CD4-positive, CD25-positive, alpha-beta regulatory T cell (primary cell): ENCODE measurements at regions not wholly inside any gene's neighbourhood (a gene's known extent, or its start where the extent isn't known, plus 50 kb on each side); places are given as distances from the start of the nearest gene placed in this dataset.
A peak's percentile ranks its signal among the peaks of the same experiment; 100 is the strongest.

ENCODE experiments used
- ATAC-seq, 2 donors: fragments of 150-1000 bp; cut with Tn5 transposase; one replicate each; pipeline ENCODE4 v1.10.0; 2021; ENCODE audit warnings: low read depth in 2 of 2, moderate number of reproducible peaks in 2 of 2, moderate library complexity in 1 of 2
- DNase-seq, 3 donors: peaks; one replicate each; pipeline versions ENCODE4 v3.0.0 to v3.0.0-alpha.2; 2012 to 2022; ENCODE audit warnings: mixed read lengths in 1 of 3
- H3K27ac ChIP-seq: one replicate; pipeline ENCODE4 v1.7.0; 2013; ENCODE audit warnings: mild to moderate bottlenecking, low read length; ENCODE audit not compliant: insufficient read depth, poor library complexity, severe bottlenecking
- H3K27me3 ChIP-seq: one replicate; pipeline ENCODE4 v1.7.0; 2013; ENCODE audit warnings: low read length; ENCODE audit not compliant: control insufficient read depth, insufficient read depth
- H3K36me3 ChIP-seq: one replicate; pipeline ENCODE4 v1.7.0; 2013; ENCODE audit warnings: mild to moderate bottlenecking, low read length, moderate library complexity; ENCODE audit not compliant: control insufficient read depth, insufficient read depth
- H3K4me1 ChIP-seq: 2 replicates; pipeline ENCODE4 v1.7.0; 2013; ENCODE audit warnings: mild to moderate bottlenecking, low read length; ENCODE audit not compliant: insufficient read depth, control insufficient read depth, poor library complexity, severe bottlenecking
- H3K4me3 ChIP-seq: one replicate; pipeline ENCODE4 v1.7.0; 2013; ENCODE audit warnings: low read depth, mild to moderate bottlenecking, low read length, moderate library complexity
- H3K9me3 ChIP-seq, 2 experiments: 1 replicate in 1 of 2; 2 replicates in 1 of 2; pipeline ENCODE4 v1.7.0; 2013; ENCODE audit warnings: low read length in 2 of 2, mild to moderate bottlenecking in 1 of 2, moderate library complexity in 1 of 2; ENCODE audit not compliant: control insufficient read depth in 2 of 2
- H3K27ac Mint-ChIP-seq, 3 donors: one replicate each; pipeline ENCODE4 v1.8.0; 2020 to 2022; ENCODE audit warnings: mild to moderate bottlenecking in 3 of 3, mixed read lengths in 3 of 3, moderate library complexity in 2 of 3
- H3K27me3 Mint-ChIP-seq: one replicate; pipeline ENCODE4 v1.8.0; 2022; ENCODE audit warnings: mild to moderate bottlenecking, mixed read lengths
- H3K36me3 Mint-ChIP-seq: one replicate; pipeline ENCODE4 v1.8.0; 2020; ENCODE audit warnings: mixed read lengths
- H3K4me1 Mint-ChIP-seq, 4 donors: one replicate each; pipeline ENCODE4 v1.8.0; 2020 to 2022; ENCODE audit warnings: mixed read lengths in 4 of 4, mild to moderate bottlenecking in 1 of 4
- H3K4me3 Mint-ChIP-seq, 4 donors: one replicate each; pipeline ENCODE4 v1.8.0; 2020 to 2022; ENCODE audit warnings: mild to moderate bottlenecking in 4 of 4, mixed read lengths in 4 of 4, moderate library complexity in 3 of 4
- H3K9me3 Mint-ChIP-seq, 7 donors: one replicate each; pipeline ENCODE4 v1.8.0; 2020 to 2022; ENCODE audit warnings: mixed read lengths in 7 of 7, mild to moderate bottlenecking in 3 of 7, moderate library complexity in 2 of 7

DNA sequence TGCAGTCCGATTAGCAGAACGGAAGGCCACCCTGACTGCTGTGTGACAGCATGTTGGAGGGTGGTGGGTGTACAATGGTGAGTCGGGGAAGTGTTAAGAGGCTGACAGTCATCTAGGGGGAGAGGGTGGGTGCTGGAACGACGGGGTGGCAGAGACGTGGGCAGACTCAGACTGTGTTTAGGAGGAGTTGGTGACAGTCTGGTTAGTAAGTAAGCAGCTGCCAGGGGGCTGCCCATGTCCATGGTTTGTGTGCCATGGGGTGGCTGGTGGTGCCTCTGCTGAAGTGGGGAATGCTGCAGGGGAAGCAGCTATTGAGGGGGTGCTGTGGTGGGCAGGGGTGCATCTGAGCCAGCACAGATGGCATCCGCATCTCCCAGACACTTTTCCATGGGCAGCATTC, 51.3 kb upstream of the BOD1 start:
- no peak for ATAC-seq
- H3K4me1 ChIP-seq: no peaks in the 10 kb centered on the region

DNA sequence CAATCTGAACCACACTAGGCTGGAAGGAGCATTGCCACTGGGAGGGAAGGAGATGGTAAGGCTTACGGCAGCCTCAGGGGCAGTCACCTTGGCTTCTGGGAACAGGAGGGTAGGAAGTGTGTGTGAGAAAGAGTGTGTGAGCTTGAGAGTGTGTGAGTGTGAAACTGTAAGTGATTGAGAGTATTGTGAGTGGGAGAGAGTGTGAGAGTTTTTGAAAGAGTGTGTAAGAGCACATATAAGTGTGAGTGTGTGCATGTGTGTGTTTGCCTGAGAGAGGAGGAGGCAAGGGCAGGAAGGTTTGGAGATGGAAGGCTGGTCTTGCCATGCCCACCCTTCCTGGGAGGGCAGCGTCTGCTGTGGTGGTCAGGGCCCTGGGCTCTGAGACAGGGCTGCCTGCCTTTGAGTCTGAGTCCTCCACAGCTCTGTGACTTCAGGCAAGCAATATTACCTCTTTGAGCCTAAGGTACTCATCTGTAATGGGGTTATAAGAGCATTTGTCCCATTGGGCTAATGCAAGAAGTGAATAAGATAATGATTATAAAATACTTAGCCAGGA, 51.9 kb upstream of the BOD1 start:
- Histone ChIP-seq H3K4me1 (no peaks in the 10 kb centered on the region), H3K36me3 (no peaks in the 10 kb centered on the region), H3K4me3 (no peak overlapping the region), H3K27ac (no peak overlapping the region), H3K27me3 (no peaks in the 10 kb centered on the region), H3K9me3 (no peaks in the 10 kb centered on the region)
- Mint-ChIP-seq H3K4me3 (no peak overlapping the region), H3K27me3 (peaks cover 7% of the 10 kb centered on the region), H3K36me3 (no peaks in the 10 kb centered on the region), H3K4me1 (peaks cover 0 to 3% (median under 1%) of the 10 kb centered on the region in 4 donors), H3K27ac (peak overlapping the region in 1 of 3 donors; percentile 27), H3K9me3 (peaks cover 0 to 3% (median 2%) of the 10 kb centered on the region in 7 donors)
- ATAC-seq: no peak
- no peak for DNase-seq

More for the DNA sequence above, 51.3 kb upstream of the BOD1 start:
- Histone ChIP-seq H3K4me3 (no peak overlapping the region), H3K27me3 (no peaks in the 10 kb centered on the region), H3K36me3 (no peaks in the 10 kb centered on the region), H3K27ac (no peak overlapping the region), H3K9me3 (no peaks in the 10 kb centered on the region)
- peaks cover 7% of the 10 kb centered on the region for H3K27me3 Mint-ChIP-seq
- peaks cover 0 to 3% (median under 1%) of the 10 kb centered on the region in 4 donors for H3K4me1 Mint-ChIP-seq
- DNase-seq: no peak
- H3K4me3 Mint-ChIP-seq: no peak overlapping the region
- H3K36me3 Mint-ChIP-seq: no peaks in the 10 kb centered on the region
- H3K9me3 Mint-ChIP-seq: peaks cover 0 to 3% (median 2%) of the 10 kb centered on the region in 7 donors
- H3K27ac Mint-ChIP-seq: peak overlapping the region in 1 of 3 donors; percentile 27

- Histone ChIP-seq H3K36me3 (no peaks in the 10 kb centered on the region), H3K9me3 (no peaks in the 10 kb centered on the region), H3K4me3 (no peak overlapping the region), H3K27me3 (no peaks in the 10 kb centered on the region), H3K27ac (no peak overlapping the region), H3K4me1 (no peaks in the 10 kb centered on the region)
- Mint-ChIP-seq H3K36me3 (no peaks in the 10 kb centered on the region), H3K27ac (no peak overlapping the region), H3K4me3 (no peak overlapping the region), H3K4me1 (peaks cover 0 to 3% (median under 1%) of the 10 kb centered on the region in 4 donors), H3K27me3 (peaks cover 7% of the 10 kb centered on the region), H3K9me3 (peaks cover 0 to 3% (median 2%) of the 10 kb centered on the region in 7 donors)
- DNase-seq (no peak), ATAC-seq (no peak)
Measured at GRCh38 chr5:173668910-173669309, 52.5 kb upstream of the BOD1 start.

DNA sequence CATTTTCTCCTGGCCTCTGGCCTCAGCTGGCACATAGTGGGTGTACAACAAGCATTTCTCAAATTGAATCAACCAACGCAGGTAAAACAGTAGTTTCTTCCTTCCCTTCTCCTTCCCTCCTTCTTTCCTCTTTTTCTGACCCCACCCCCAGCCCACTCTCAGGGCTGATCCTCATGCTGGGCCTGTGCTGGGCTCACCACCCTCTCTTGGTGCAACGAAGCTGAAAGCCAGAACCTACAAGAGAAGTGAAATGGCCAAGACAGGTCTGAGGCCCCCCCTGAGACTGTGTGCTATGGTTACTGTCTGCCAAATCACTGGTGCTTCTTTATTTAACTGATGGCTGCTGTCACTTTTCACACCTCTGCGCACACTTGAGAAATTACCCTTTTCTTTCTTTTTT, 53.0 kb upstream of the BOD1 start:
- Histone ChIP-seq H3K27ac (no peak overlapping the region), H3K27me3 (no peaks in the 10 kb centered on the region), H3K4me1 (no peaks in the 10 kb centered on the region), H3K9me3 (no peaks in the 10 kb centered on the region), H3K4me3 (no peak overlapping the region), H3K36me3 (no peaks in the 10 kb centered on the region)
- DNase-seq (no peak), ATAC-seq (no peak)
- Mint-ChIP-seq H3K36me3 (no peaks in the 10 kb centered on the region), H3K4me3 (no peak overlapping the region), H3K27me3 (peaks cover 7% of the 10 kb centered on the region), H3K9me3 (peaks cover 0 to 5% (median 2%) of the 10 kb centered on the region in 7 donors), H3K4me1 (peaks cover 0 to 3% (median under 1%) of the 10 kb centered on the region in 4 donors), H3K27ac (no peak overlapping the region)

DNA sequence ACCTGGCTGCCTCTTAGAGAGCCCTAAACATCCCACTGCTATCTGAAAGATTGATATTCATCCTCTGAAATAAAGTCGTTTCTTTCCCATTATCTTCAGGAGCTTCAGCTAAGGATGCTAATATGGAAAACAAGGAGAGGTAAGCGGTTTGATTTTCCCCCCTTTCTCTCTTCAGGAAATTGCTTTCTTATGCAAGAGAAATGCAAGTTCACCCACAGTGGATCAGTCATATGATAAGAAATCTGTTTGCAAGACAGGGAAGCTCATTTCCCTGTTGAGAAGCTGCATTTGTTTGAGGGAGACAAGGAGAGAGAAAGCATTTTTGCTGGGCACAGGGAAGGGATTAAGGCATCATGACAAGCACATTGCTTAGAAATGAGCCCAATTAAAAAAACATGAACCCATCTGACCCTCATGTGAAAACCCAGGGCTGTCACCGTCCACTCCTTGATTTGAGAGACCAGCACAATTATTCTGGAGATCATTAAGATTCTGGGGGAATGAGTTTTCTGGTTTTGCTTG, 53.7 kb upstream of the BOD1 start:
- Mint-ChIP-seq H3K4me1 (peaks cover 0 to 3% (median under 1%) of the 10 kb centered on the region in 4 donors), H3K9me3 (peaks cover 0 to 9% (median 3%) of the 10 kb centered on the region in 7 donors), H3K27ac (no peak overlapping the region), H3K36me3 (peaks cover 3% of the 10 kb centered on the region), H3K27me3 (peaks cover 7% of the 10 kb centered on the region), H3K4me3 (no peak overlapping the region)
- H3K4me3 ChIP-seq: no peak overlapping the region
- no peaks in the 10 kb centered on the region for H3K36me3 ChIP-seq
- H3K9me3 ChIP-seq: peaks cover 0 to 4% of the 10 kb centered on the region in 2 experiments
- H3K4me1 ChIP-seq: no peaks in the 10 kb centered on the region
- no peaks in the 10 kb centered on the region for H3K27me3 ChIP-seq
- ATAC-seq: no peak
- no peak overlapping the region for H3K27ac ChIP-seq
- no peak for DNase-seq

DNA sequence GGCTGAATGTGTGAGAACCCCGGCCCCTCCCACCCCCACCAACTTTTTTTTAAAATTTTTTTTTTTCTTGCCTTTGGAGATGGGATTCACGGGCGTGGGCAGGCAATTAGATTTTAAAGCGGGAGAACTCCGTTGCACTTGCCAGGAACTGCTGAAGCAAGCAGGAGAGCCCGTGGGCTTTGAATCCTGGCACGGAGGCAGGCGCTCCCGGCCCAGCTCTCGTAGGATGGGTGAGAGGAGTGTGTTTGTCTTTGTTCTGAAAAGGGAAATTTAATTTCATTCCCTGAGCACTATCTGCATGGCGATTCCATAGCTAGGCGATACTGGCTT, 54.3 kb upstream of the BOD1 start:
- Histone ChIP-seq H3K36me3 (no peaks in the 10 kb centered on the region), H3K9me3 (peaks cover 0 to 7% of the 10 kb centered on the region in 2 experiments), H3K27ac (no peak overlapping the region), H3K4me1 (no peaks in the 10 kb centered on the region), H3K4me3 (no peak overlapping the region), H3K27me3 (no peaks in the 10 kb centered on the region)
- DNase-seq: no peak
- ATAC-seq: no peak
- Mint-ChIP-seq H3K9me3 (peaks cover 0 to 11% (median 3%) of the 10 kb centered on the region in 7 donors), H3K4me1 (peaks cover 0 to 3% (median under 1%) of the 10 kb centered on the region in 4 donors), H3K36me3 (peaks cover 3% of the 10 kb centered on the region), H3K27ac (no peak overlapping the region), H3K27me3 (peaks cover 7% of the 10 kb centered on the region), H3K4me3 (no peak overlapping the region)

DNA sequence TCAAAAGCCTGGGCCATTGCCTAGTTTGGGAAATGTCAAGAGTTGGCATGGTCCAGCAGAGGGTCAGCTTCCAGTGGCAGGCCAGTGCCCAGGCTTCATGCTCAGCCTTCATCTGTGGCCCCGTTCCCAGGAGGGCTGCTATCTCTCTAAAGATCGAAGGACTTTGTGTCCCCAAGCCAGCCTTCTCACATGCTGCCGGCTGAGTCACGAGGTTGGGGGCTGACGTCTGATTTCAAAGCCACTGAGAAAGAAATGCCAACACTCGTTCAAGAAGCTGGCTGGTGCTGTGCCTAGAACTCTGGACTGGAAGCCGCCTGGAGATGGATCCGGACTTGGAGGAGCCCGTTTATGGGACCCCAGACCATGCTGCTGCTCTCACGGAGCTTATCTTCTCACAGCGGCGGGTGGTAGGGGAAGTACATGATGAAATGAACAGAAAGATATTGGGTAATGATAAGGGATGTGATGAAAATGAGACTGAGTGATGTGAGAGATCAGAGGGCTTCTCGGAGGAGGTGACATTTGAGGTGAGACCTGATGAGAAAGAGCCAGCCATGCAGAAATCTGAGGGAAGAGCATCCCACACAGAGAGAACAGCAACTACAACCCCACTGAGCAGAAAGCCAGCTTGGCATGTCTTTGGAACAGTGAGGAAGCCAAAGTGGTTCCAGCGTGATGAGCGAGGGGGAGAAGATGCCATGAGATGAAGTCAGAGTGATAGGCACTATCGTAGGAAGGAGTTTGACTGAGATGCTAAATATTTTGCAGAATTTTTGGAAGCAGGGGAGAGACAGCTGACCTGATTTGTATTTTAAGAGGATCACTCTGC, 54.9 kb upstream of the BOD1 start:
- peaks cover 0 to 3% (median under 1%) of the 10 kb centered on the region in 4 donors for H3K4me1 Mint-ChIP-seq
- peaks cover 2 to 7% of the 10 kb centered on the region in 2 experiments for H3K9me3 ChIP-seq
- H3K36me3 ChIP-seq: no peaks in the 10 kb centered on the region
- H3K4me3 ChIP-seq: no peak overlapping the region
- H3K27me3 Mint-ChIP-seq: peaks cover 7% of the 10 kb centered on the region
- H3K9me3 Mint-ChIP-seq: peaks cover 0 to 11% (median 2%) of the 10 kb centered on the region in 7 donors
- no peak overlapping the region for H3K27ac ChIP-seq
- H3K27me3 ChIP-seq: no peaks in the 10 kb centered on the region
- H3K4me3 Mint-ChIP-seq: no peak overlapping the region
- no peak for ATAC-seq
- H3K4me1 ChIP-seq: no peaks in the 10 kb centered on the region
- H3K36me3 Mint-ChIP-seq: peaks cover 3% of the 10 kb centered on the region
- no peak for DNase-seq
- no peak overlapping the region for H3K27ac Mint-ChIP-seq
